NCI-H2227 (cell line): ENCODE measurements at regions not wholly inside any gene's neighbourhood (a gene's known extent, or its start where the extent isn't known, plus 50 kb on each side); places are given as distances from the start of the nearest gene placed in this dataset.
"Not testable (repeated sequence)": the region's sequence is repeated elsewhere in the genome, so short reads cannot be mapped to it uniquely, and the experiment has no call there.

Experiments
- DNase-seq: peaks from one replicate; lab custom pipeline; 2025; ENCODE audit not compliant: unreplicated experiment; lab: John Stamatoyannopoulos, UW

GRCh38 chr1:72969461-72969860, 687.1 kb upstream of the NEGR1 start:
- no peak for DNase-seq

- DNase-seq, result no peak
These were observed 672.6 kb upstream of the NEGR1 start for GRCh38 chr1:72954943-72955342.

GRCh38 chr1:72950900-72951299, 668.6 kb upstream of the NEGR1 start:
- DNase-seq, result not testable (repeated sequence)

GRCh38 chr1:72946903-72947499, 664.7 kb upstream of the NEGR1 start:
- DNase-seq, result no peak

- DNase-seq, result no peak
These were observed 659.7 kb upstream of the NEGR1 start for GRCh38 chr1:72942008-72942407.

GRCh38 chr1:72938408-72938807, 656.1 kb upstream of the NEGR1 start:
- no peak for DNase-seq

GRCh38 chr1:72937905-72938304, 655.6 kb upstream of the NEGR1 start:
- DNase-seq, result no peak

- DNase-seq, result no peak
These were observed 654.6 kb upstream of the NEGR1 start for GRCh38 chr1:72936942-72937341.

- DNase-seq, result no peak
These were observed 653.9 kb upstream of the NEGR1 start for GRCh38 chr1:72936151-72936740.

- DNase-seq, result no peak
These were observed 649.7 kb upstream of the NEGR1 start for GRCh38 chr1:72932025-72932424.

- DNase-seq, result no peak
These were observed 648.2 kb upstream of the NEGR1 start for GRCh38 chr1:72930528-72930927.

GRCh38 chr1:72918940-72919339, 636.6 kb upstream of the NEGR1 start:
- no peak for DNase-seq

- DNase-seq, result no peak
These were observed 635.6 kb upstream of the NEGR1 start for GRCh38 chr1:72917920-72918319.

GRCh38 chr1:72915581-72915980, 633.2 kb upstream of the NEGR1 start:
- DNase-seq, result no peak

- DNase-seq, result no peak
These were observed 629.3 kb upstream of the NEGR1 start for GRCh38 chr1:72911656-72912055.

- no peak for DNase-seq
These were observed 613.9 kb upstream of the NEGR1 start for GRCh38 chr1:72896256-72896655.

GRCh38 chr1:72892461-72892860, 610.1 kb upstream of the NEGR1 start:
- DNase-seq, result no peak

- no peak for DNase-seq
These were observed 609.6 kb upstream of the NEGR1 start for GRCh38 chr1:72891976-72892375.

- no peak for DNase-seq
These were observed 603.5 kb upstream of the NEGR1 start for GRCh38 chr1:72885841-72886240.

- DNase-seq, result no peak
These were observed 602.7 kb upstream of the NEGR1 start for GRCh38 chr1:72885017-72885416.

GRCh38 chr1:72869873-72870272, 587.5 kb upstream of the NEGR1 start:
- no peak for DNase-seq

- DNase-seq, result no peak
These were observed 587.1 kb upstream of the NEGR1 start for GRCh38 chr1:72869441-72869840.

- DNase-seq, result no peak
These were observed 569.3 kb upstream of the NEGR1 start for GRCh38 chr1:72851597-72851996.
